ENCODE measurements at regions not wholly inside any gene's neighbourhood (a gene's known extent, or its start where the extent isn't known, plus 50 kb on each side); places are given as distances from the start of the nearest gene placed in this dataset.
"Not testable (repeated sequence)": the region's sequence is repeated elsewhere in the genome, so short reads cannot be mapped to it uniquely, and the experiment has no call there.

- TF ChIP-seq BHLHE40 (IDR thresholded peaks at IDR 0.05; ENCODE audit: low read depth, low read length); REST (IDR thresholded peaks at IDR 0.05); JUN (IDR thresholded peaks at IDR 0.05); CTCF (IDR thresholded peaks at IDR 0.05); RAD21 (conservative IDR thresholded peaks at IDR 0.05 in 1 of 2, IDR thresholded peaks at IDR 0.05 in 1 of 2); MAX (IDR thresholded peaks at IDR 0.05); EP300 (IDR thresholded peaks at IDR 0.05); ESRRA (IDR thresholded peaks at IDR 0.05; ENCODE audit: borderline replicate concordance, low read length); USF2 (IDR thresholded peaks at IDR 0.05); E2F6 (IDR thresholded peaks at IDR 0.05; ENCODE audit: borderline replicate concordance, low read depth); NFE2L2 (conservative IDR thresholded peaks at IDR 0.05; ENCODE audit: low read length); MAFK (IDR thresholded peaks at IDR 0.05; ENCODE audit: partially characterized antibody); CEBPB (IDR thresholded peaks at IDR 0.05): not testable (repeated sequence)
Measured at GRCh38 chr21:10410354-10410929, 110.9 kb upstream of the TPTE start.

Measured in A549 (cell line).